GM06990 (cell line): ENCODE measurements at regions not wholly inside any gene's neighbourhood (a gene's known extent, or its start where the extent isn't known, plus 50 kb on each side); places are given as distances from the start of the nearest gene placed in this dataset.

Experiments
- DNase-seq: peaks from one replicate; pipeline ENCODE4 v3.0.0-alpha.2; 2011; ENCODE audit not compliant: insufficient read length; ENCODE audit errors: extremely low read depth
- H3K27me3 ChIP-seq: replicated peaks from 2 replicates; pipeline ENCODE4 v1.6.0; 2011; ENCODE audit warnings: low read length; ENCODE audit not compliant: control insufficient read depth, insufficient read depth
- H3K36me3 ChIP-seq: 2 replicates; pipeline ENCODE4 v1.5.1; 2011; ENCODE audit warnings: low read length; ENCODE audit not compliant: control insufficient read depth, insufficient read depth
- H3K4me3 ChIP-seq: replicated peaks from 2 replicates; pipeline ENCODE4 v1.5.1; 2011; ENCODE audit warnings: low read depth, mild to moderate bottlenecking, control low read depth, low read length
- TF ChIP-seq, protein P1 (sequence below): IDR thresholded peaks from 2 replicates; pipeline ENCODE4 v1.5.1; 2011; ENCODE audit warnings: low read length, control low read depth, mild to moderate bottlenecking, inconsistent platforms; ENCODE audit not compliant: insufficient read depth, poor library complexity, severe bottlenecking

- H3K27me3 ChIP-seq: no peaks in the 10 kb centered on the region
- TF ChIP-seq, protein P1, sequence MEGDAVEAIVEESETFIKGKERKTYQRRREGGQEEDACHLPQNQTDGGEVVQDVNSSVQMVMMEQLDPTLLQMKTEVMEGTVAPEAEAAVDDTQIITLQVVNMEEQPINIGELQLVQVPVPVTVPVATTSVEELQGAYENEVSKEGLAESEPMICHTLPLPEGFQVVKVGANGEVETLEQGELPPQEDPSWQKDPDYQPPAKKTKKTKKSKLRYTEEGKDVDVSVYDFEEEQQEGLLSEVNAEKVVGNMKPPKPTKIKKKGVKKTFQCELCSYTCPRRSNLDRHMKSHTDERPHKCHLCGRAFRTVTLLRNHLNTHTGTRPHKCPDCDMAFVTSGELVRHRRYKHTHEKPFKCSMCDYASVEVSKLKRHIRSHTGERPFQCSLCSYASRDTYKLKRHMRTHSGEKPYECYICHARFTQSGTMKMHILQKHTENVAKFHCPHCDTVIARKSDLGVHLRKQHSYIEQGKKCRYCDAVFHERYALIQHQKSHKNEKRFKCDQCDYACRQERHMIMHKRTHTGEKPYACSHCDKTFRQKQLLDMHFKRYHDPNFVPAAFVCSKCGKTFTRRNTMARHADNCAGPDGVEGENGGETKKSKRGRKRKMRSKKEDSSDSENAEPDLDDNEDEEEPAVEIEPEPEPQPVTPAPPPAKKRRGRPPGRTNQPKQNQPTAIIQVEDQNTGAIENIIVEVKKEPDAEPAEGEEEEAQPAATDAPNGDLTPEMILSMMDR: no peak
Measured at GRCh38 chr6:22833191-22833590, 263.8 kb downstream of the HDGFL1 start.

GRCh38 chr6:22838345-22838744 lies 269.0 kb downstream of the HDGFL1 start:
- no peak for DNase-seq
- no peaks in the 10 kb centered on the region for H3K36me3 ChIP-seq
- no peak overlapping the region for H3K4me3 ChIP-seq
- TF ChIP-seq, protein P1: no peak
- no peaks in the 10 kb centered on the region for H3K27me3 ChIP-seq

More at GRCh38 chr6:22833191-22833590, 263.8 kb downstream of the HDGFL1 start:
- Histone ChIP-seq H3K4me3 (no peak overlapping the region), H3K36me3 (no peaks in the 10 kb centered on the region)
- DNase-seq: no peak

DNA sequence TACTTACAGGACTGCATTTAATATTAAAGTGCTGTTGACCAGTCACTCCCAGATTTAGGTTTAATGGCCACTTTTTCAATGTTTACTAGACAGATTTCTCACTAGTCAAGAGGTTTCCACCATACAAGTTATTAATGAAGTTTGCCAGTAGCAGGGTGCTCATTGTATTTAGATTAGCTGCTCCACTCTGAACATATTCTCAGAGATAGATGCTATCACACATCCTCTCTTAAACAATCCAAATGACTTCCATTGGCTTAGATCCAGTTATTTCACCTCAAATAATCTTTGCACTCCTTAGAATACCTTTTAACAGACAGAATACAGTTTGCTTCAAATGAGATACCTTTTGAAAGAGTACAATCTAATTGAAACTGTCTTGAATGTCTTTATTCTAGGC lies 276.1 kb downstream of the HDGFL1 start:
- TF ChIP-seq, protein P1: no peak
- H3K27me3 ChIP-seq: no peaks in the 10 kb centered on the region
- no peaks in the 10 kb centered on the region for H3K36me3 ChIP-seq
- no peak for DNase-seq
- H3K4me3 ChIP-seq: no peak overlapping the region

DNA sequence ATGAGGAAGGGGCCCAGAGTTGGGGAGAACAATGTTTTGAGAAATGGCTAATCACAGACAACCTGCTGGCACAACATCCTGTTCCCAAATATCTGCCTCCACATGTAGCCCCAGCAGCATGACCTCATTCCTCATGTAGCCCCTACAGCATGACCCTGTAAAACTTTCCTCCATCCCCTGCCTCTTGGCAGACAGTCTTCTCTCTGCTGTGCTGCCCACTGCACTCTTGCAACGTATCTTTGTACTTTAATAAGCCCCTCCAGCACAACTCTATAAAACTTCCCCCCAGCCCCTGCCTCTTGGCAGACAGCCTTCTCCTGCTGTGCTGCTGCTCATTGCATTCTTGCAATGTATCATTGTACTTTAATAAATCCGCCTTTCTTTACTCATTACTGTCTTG lies 278.8 kb downstream of the HDGFL1 start:
- DNase-seq: no peak
- TF ChIP-seq, protein P1: no peak
- Histone ChIP-seq H3K27me3 (no peaks in the 10 kb centered on the region), H3K36me3 (no peaks in the 10 kb centered on the region), H3K4me3 (no peak overlapping the region)

- no peak overlapping the region for H3K4me3 ChIP-seq
- TF ChIP-seq, protein P1: no peak
Measured at GRCh38 chr6:22849921-22850320, 280.6 kb downstream of the HDGFL1 start.

GRCh38 chr6:22852101-22852500 lies 282.7 kb downstream of the HDGFL1 start:
- TF ChIP-seq, protein P1: no peak
- no peaks in the 10 kb centered on the region for H3K27me3 ChIP-seq
- H3K4me3 ChIP-seq: no peak overlapping the region
- H3K36me3 ChIP-seq: no peaks in the 10 kb centered on the region
- no peak for DNase-seq

More at GRCh38 chr6:22849921-22850320, 280.6 kb downstream of the HDGFL1 start:
- no peaks in the 10 kb centered on the region for H3K27me3 ChIP-seq
- DNase-seq: no peak
- no peaks in the 10 kb centered on the region for H3K36me3 ChIP-seq
